ENCODE measurements at regions not wholly inside any gene's neighbourhood (a gene's known extent, or its start where the extent isn't known, plus 50 kb on each side); places are given as distances from the start of the nearest gene placed in this dataset.

DNA sequence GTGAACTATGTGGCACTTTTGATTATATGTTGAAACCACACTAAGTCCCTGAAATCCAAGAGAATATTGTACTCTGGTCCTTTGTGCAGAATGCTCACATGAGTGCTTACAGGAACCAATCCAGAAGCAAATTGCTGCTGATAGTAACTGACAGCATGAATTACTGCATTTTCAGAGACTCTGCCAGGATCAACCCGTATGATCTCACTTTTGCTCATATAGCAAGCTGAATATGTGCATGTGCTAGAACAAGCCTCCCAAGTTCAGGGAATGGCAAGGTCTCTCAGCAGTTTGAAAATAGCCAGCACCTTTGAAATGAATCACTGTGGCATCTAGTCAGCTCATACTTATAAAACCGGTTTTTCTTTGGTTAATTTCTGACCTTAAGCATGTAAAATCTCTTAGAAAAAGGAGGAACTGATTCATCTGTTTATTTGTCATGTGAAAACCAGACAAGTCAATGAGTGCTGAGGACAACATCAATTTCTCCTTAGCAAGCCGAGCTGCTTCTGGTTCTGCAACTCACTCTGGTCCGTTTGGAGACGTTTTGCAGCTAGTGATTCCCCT lies 215.7 kb upstream of the ELL2 start:
- Histone ChIP-seq H2AK5ac (ENCODE audit: low read length, severe bottlenecking) (no peak overlapping the region), H2BK15ac (ENCODE audit: low read depth, poor library complexity, severe bottlenecking) (no peak overlapping the region), H3K4me2 (ENCODE audit: low read length, poor library complexity, severe bottlenecking) (no peak overlapping the region), H3K36me3 (ENCODE audit: control insufficient read depth in 1 of 2, insufficient read depth in 2 of 2, low read depth in 1 of 2, low read length in 2 of 2) (no peaks in the 10 kb centered on the region), H3K79me1 (replicated peaks; ENCODE audit: low read length, poor library complexity, severe bottlenecking) (no peaks in the 10 kb centered on the region), H3K14ac (ENCODE audit: low read length in 2 of 2) (no peak overlapping the region), H2BK5ac (ENCODE audit: low read depth, low read length, poor library complexity, severe bottlenecking) (no peak overlapping the region), H3K18ac (ENCODE audit: low read depth in 1 of 2, low read length in 2 of 2) (peak overlapping the region in 1 of 2 experiments; percentile 37), H3K23ac (ENCODE audit: low read length in 2 of 2) (no peak overlapping the region), H3K9ac (ENCODE audit: low read length) (peak overlapping the region; percentile 75), H3K4me3 (ENCODE audit: insufficient read depth in 1 of 2, low read depth in 1 of 2, low read length in 2 of 2) (peak overlapping the region in 1 of 2 experiments; percentile 17), H3K4ac (ENCODE audit: low read depth in 1 of 2, low read length in 2 of 2) (no peak overlapping the region), H3K4me1 (ENCODE audit: control insufficient read depth, insufficient read depth, low read depth, low read length) (no peaks in the 10 kb centered on the region), H2BK120ac (ENCODE audit: low read depth, low read length) (no peak overlapping the region), H4K91ac (ENCODE audit: low read length) (no peak overlapping the region), H3K9me3 (ENCODE audit: control insufficient read depth, low read length) (no peaks in the 10 kb centered on the region), H3K27me3 (ENCODE audit: control insufficient read depth in 1 of 2, insufficient read depth in 1 of 2, low read length in 2 of 2) (no peaks in the 10 kb centered on the region), H3K27ac (ENCODE audit: low read length, poor library complexity, severe bottlenecking) (no peak overlapping the region), H2AFZ (ENCODE audit: low read depth, low read length) (no peak overlapping the region), H2BK12ac (ENCODE audit: low read length in 2 of 2) (no peak overlapping the region), H4K8ac (ENCODE audit: low read length) (no peak overlapping the region)
- 14% methylated on average over 4 of the region's 5 CpGs for WGBS
- peak; percentile 88 for DNase-seq

DNA sequence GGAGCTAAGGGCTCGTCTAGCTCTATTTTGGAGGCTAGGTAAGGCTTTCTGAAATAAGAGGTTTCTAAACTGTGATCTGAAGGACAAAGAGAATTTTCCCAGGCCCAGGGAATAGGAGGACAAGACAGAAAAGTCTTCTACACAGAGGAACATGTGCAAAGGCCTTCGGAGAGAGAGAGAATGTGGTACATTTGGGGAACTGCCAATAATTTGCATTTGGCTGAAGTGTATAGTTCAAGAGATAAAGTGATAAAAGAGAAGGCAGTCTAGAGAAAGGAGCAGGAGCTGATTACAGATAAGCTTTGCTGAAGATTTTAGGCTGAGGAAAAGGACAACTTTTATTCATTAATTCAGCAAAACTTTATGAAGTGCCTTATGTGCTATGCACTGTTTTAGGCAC lies 214.4 kb upstream of the ELL2 start:
- Histone ChIP-seq H3K27me3 (ENCODE audit: control insufficient read depth in 1 of 2, insufficient read depth in 1 of 2, low read length in 2 of 2) (no peaks in the 10 kb centered on the region), H3K4me2 (ENCODE audit: low read length, poor library complexity, severe bottlenecking) (no peak overlapping the region), H3K79me1 (replicated peaks; ENCODE audit: low read length, poor library complexity, severe bottlenecking) (no peaks in the 10 kb centered on the region), H2BK15ac (ENCODE audit: low read depth, poor library complexity, severe bottlenecking) (no peak overlapping the region), H3K9me3 (ENCODE audit: control insufficient read depth, low read length) (no peaks in the 10 kb centered on the region), H4K91ac (ENCODE audit: low read length) (no peak overlapping the region), H2BK5ac (ENCODE audit: low read depth, low read length, poor library complexity, severe bottlenecking) (no peak overlapping the region), H3K14ac (ENCODE audit: low read length in 2 of 2) (no peak overlapping the region), H2BK12ac (ENCODE audit: low read length in 2 of 2) (no peak overlapping the region), H3K4me3 (ENCODE audit: insufficient read depth in 1 of 2, low read depth in 1 of 2, low read length in 2 of 2) (no peak overlapping the region), H2AK5ac (ENCODE audit: low read length, severe bottlenecking) (no peak overlapping the region), H3K4me1 (ENCODE audit: control insufficient read depth, insufficient read depth, low read depth, low read length) (no peaks in the 10 kb centered on the region), H2AFZ (ENCODE audit: low read depth, low read length) (no peak overlapping the region), H3K23ac (ENCODE audit: low read length in 2 of 2) (no peak overlapping the region), H3K18ac (ENCODE audit: low read depth in 1 of 2, low read length in 2 of 2) (no peak overlapping the region), H2BK120ac (ENCODE audit: low read depth, low read length) (no peak overlapping the region), H3K4ac (ENCODE audit: low read depth in 1 of 2, low read length in 2 of 2) (no peak overlapping the region), H4K8ac (ENCODE audit: low read length) (no peak overlapping the region), H3K36me3 (ENCODE audit: control insufficient read depth in 1 of 2, insufficient read depth in 2 of 2, low read depth in 1 of 2, low read length in 2 of 2) (no peaks in the 10 kb centered on the region), H3K27ac (ENCODE audit: low read length, poor library complexity, severe bottlenecking) (no peak overlapping the region), H3K9ac (ENCODE audit: low read length) (no peak overlapping the region)
- WGBS = 75% methylated on average over 2 of the region's 2 CpGs
- DNase-seq = no peak

DNA sequence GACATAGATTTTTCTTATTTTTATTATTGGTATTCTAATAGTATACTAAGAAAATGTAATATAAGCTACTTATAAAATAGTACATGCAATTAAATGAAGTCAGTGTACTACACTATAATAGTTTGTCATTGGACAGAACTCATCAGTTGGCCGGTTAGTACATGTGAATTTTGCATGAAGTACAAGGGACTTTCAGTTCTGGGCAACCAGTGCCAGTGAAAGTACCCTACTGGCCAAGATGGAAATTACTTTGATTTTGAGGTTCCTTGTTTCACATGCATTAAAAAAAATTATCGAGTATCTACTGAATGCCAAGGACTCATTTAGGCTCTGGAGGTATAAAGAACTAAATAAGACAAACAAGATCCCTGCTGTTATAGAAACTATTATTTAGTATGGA lies 213.4 kb upstream of the ELL2 start:
- H3K23ac ChIP-seq (ENCODE audit: low read length in 2 of 2) = no peak overlapping the region
- H3K27ac ChIP-seq (ENCODE audit: low read length, poor library complexity, severe bottlenecking) = no peak overlapping the region
- no peak overlapping the region for H4K91ac ChIP-seq (ENCODE audit: low read length)
- WGBS = 95% methylated on average over 1 of the region's 2 CpGs
- no peak overlapping the region for H3K14ac ChIP-seq (ENCODE audit: low read length in 2 of 2)
- H2BK12ac ChIP-seq (ENCODE audit: low read length in 2 of 2) = no peak overlapping the region
- H3K18ac ChIP-seq (ENCODE audit: low read depth in 1 of 2, low read length in 2 of 2) = no peak overlapping the region
- H2AK5ac ChIP-seq (ENCODE audit: low read length, severe bottlenecking) = no peak overlapping the region
- H3K79me1 ChIP-seq (replicated peaks; ENCODE audit: low read length, poor library complexity, severe bottlenecking) = no peaks in the 10 kb centered on the region
- H3K4me2 ChIP-seq (ENCODE audit: low read length, poor library complexity, severe bottlenecking) = no peak overlapping the region
- H2BK120ac ChIP-seq (ENCODE audit: low read depth, low read length) = no peak overlapping the region
- H2AFZ ChIP-seq (ENCODE audit: low read depth, low read length) = no peak overlapping the region
- H2BK5ac ChIP-seq (ENCODE audit: low read depth, low read length, poor library complexity, severe bottlenecking) = no peak overlapping the region
- DNase-seq = no peak
- H3K4ac ChIP-seq (ENCODE audit: low read depth in 1 of 2, low read length in 2 of 2) = no peak overlapping the region
- no peaks in the 10 kb centered on the region for H3K36me3 ChIP-seq (ENCODE audit: control insufficient read depth in 1 of 2, insufficient read depth in 2 of 2, low read depth in 1 of 2, low read length in 2 of 2)
- H3K27me3 ChIP-seq (ENCODE audit: control insufficient read depth in 1 of 2, insufficient read depth in 1 of 2, low read length in 2 of 2) = no peaks in the 10 kb centered on the region
- no peak overlapping the region for H3K4me3 ChIP-seq (ENCODE audit: insufficient read depth in 1 of 2, low read depth in 1 of 2, low read length in 2 of 2)
- H2BK15ac ChIP-seq (ENCODE audit: low read depth, poor library complexity, severe bottlenecking) = no peak overlapping the region
- no peak overlapping the region for H4K8ac ChIP-seq (ENCODE audit: low read length)
- H3K9me3 ChIP-seq (ENCODE audit: control insufficient read depth, low read length) = no peaks in the 10 kb centered on the region
- no peak overlapping the region for H3K9ac ChIP-seq (ENCODE audit: low read length)
- H3K4me1 ChIP-seq (ENCODE audit: control insufficient read depth, insufficient read depth, low read depth, low read length) = no peaks in the 10 kb centered on the region

DNA sequence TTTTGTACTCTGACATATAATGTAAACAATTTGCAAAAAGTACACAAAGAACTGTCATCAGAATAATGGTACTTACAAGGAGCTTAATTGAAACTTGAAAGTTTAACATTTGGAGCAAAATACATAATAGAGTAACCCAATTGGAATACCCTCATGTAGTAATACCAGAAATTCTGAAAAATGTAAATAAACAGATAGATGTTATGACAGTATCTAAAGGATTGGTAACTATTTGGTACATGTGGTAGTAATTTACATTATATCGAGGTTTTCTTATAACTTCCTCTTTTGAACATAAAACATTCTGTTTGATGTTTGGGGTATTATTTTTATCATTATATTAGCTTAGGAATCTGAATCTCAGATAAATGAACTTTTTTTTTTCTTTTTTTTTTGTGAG lies 211.7 kb upstream of the ELL2 start:
- Histone ChIP-seq H3K4ac (ENCODE audit: low read depth in 1 of 2, low read length in 2 of 2) (no peak overlapping the region), H4K8ac (ENCODE audit: low read length) (no peak overlapping the region), H3K4me3 (ENCODE audit: insufficient read depth in 1 of 2, low read depth in 1 of 2, low read length in 2 of 2) (no peak overlapping the region), H2BK12ac (ENCODE audit: low read length in 2 of 2) (no peak overlapping the region), H3K4me2 (ENCODE audit: low read length, poor library complexity, severe bottlenecking) (no peak overlapping the region), H3K36me3 (ENCODE audit: control insufficient read depth in 1 of 2, insufficient read depth in 2 of 2, low read depth in 1 of 2, low read length in 2 of 2) (no peaks in the 10 kb centered on the region), H3K23ac (ENCODE audit: low read length in 2 of 2) (no peak overlapping the region), H4K91ac (ENCODE audit: low read length) (no peak overlapping the region), H2BK15ac (ENCODE audit: low read depth, poor library complexity, severe bottlenecking) (no peak overlapping the region), H3K9ac (ENCODE audit: low read length) (no peak overlapping the region), H2BK5ac (ENCODE audit: low read depth, low read length, poor library complexity, severe bottlenecking) (no peak overlapping the region), H3K4me1 (ENCODE audit: control insufficient read depth, insufficient read depth, low read depth, low read length) (no peaks in the 10 kb centered on the region), H2BK120ac (ENCODE audit: low read depth, low read length) (no peak overlapping the region), H3K18ac (ENCODE audit: low read depth in 1 of 2, low read length in 2 of 2) (no peak overlapping the region), H3K79me1 (replicated peaks; ENCODE audit: low read length, poor library complexity, severe bottlenecking) (no peaks in the 10 kb centered on the region), H3K27ac (ENCODE audit: low read length, poor library complexity, severe bottlenecking) (no peak overlapping the region), H3K9me3 (ENCODE audit: control insufficient read depth, low read length) (no peaks in the 10 kb centered on the region), H2AFZ (ENCODE audit: low read depth, low read length) (no peak overlapping the region), H3K27me3 (ENCODE audit: control insufficient read depth in 1 of 2, insufficient read depth in 1 of 2, low read length in 2 of 2) (no peaks in the 10 kb centered on the region), H3K14ac (ENCODE audit: low read length in 2 of 2) (no peak overlapping the region), H2AK5ac (ENCODE audit: low read length, severe bottlenecking) (no peak overlapping the region)
- DNase-seq = no peak
- WGBS = no CpG with 5 or more reads among the region's 1 CpG
